WTC11 (cell line): ENCODE measurements at regions not wholly inside any gene's neighbourhood (a gene's known extent, or its start where the extent isn't known, plus 50 kb on each side); places are given as distances from the start of the nearest gene placed in this dataset.

Source experiments
- E2F4 ChIP-seq: sonication (generic); formaldehyde crosslinking; IDR thresholded peaks from 2 replicates; pipeline ENCODE4 v1.8.1; 2022; ENCODE audit warnings: low read depth, mild to moderate bottlenecking, moderate library complexity, missing genetic modification reagents, borderline replicate concordance
- ELF4 ChIP-seq: sonication (generic); formaldehyde crosslinking; IDR thresholded peaks from 2 replicates; pipeline ENCODE4 v1.8.1; 2022; ENCODE audit warnings: low read depth, mild to moderate bottlenecking, moderate library complexity, missing genetic modification reagents
- FOXP4 ChIP-seq: sonication (generic); formaldehyde crosslinking; IDR thresholded peaks from 2 replicates; pipeline ENCODE4 v1.8.0; 2022; ENCODE audit warnings: mild to moderate bottlenecking, missing genetic modification reagents
- HMGXB4 ChIP-seq: sonication (generic); formaldehyde crosslinking; IDR thresholded peaks from 2 replicates; pipeline ENCODE4 v1.8.1; 2023; ENCODE audit warnings: mild to moderate bottlenecking, moderate library complexity, missing genetic modification reagents
- MAX ChIP-seq: sonication (generic); formaldehyde crosslinking; IDR thresholded peaks from 2 replicates; pipeline ENCODE4 v1.8.0; 2022; ENCODE audit warnings: mild to moderate bottlenecking, missing genetic modification reagents
- MXD4 ChIP-seq: fragments of 250-450 bp; sonication (Bioruptor Pico); IDR thresholded peaks from 2 replicates; pipeline ENCODE4 v1.8.0; 2021; ENCODE audit warnings: mild to moderate bottlenecking, moderate library complexity, borderline replicate concordance
- NFYB ChIP-seq: sonication (generic); formaldehyde crosslinking; conservative IDR thresholded peaks from 2 replicates; pipeline ENCODE4 v1.8.0; 2022; ENCODE audit warnings: low read depth, missing genetic modification reagents
- SMAD3 ChIP-seq: sonication (generic); formaldehyde crosslinking; IDR thresholded peaks from 2 replicates; pipeline ENCODE4 v1.8.0; 2022; ENCODE audit warnings: missing genetic modification reagents, mild to moderate bottlenecking, borderline replicate concordance
- TCF7 ChIP-seq: sonication (generic); formaldehyde crosslinking; IDR thresholded peaks from 2 replicates; pipeline ENCODE4 v1.8.0; 2022; ENCODE audit warnings: mild to moderate bottlenecking, low read depth, missing genetic modification reagents, moderate library complexity
- ZNF263 ChIP-seq: sonication (generic); formaldehyde crosslinking; IDR thresholded peaks from 2 replicates; pipeline ENCODE4 v1.8.1; 2022; ENCODE audit warnings: low read depth, mild to moderate bottlenecking, moderate library complexity, missing genetic modification reagents
- TF ChIP-seq, protein P1 (sequence below): fragments of 200-600 bp; IDR thresholded peaks from 2 replicates; pipeline ENCODE4 v1.8.0; 2022; ENCODE audit warnings: antibody characterized with exemption
- TF ChIP-seq, protein P2 (sequence below): sonication (generic); formaldehyde crosslinking; IDR thresholded peaks from 2 replicates; pipeline ENCODE4 v1.8.0; 2023; ENCODE audit warnings: missing genetic modification reagents
- TF ChIP-seq, protein P3 (sequence below): sonication (generic); formaldehyde crosslinking; IDR thresholded peaks from 2 replicates; pipeline ENCODE4 v1.8.1; 2023; ENCODE audit warnings: mild to moderate bottlenecking, missing genetic modification reagents, moderate library complexity
- TF ChIP-seq, protein P4 (sequence below): sonication (generic); formaldehyde crosslinking; IDR thresholded peaks from 2 replicates; pipeline ENCODE4 v1.8.1; 2023; ENCODE audit warnings: mild to moderate bottlenecking, missing genetic modification reagents

- TF ChIP-seq FOXP4 (CRISPR knock-in tag) (no peak), SMAD3 (CRISPR knock-in tag) (no peak), E2F4 (CRISPR knock-in tag) (no peak), MXD4 (no peak), TCF7 (CRISPR knock-in tag) (no peak), NFYB (CRISPR knock-in tag) (no peak), ELF4 (CRISPR knock-in tag) (no peak), HMGXB4 (CRISPR knock-in tag) (no peak), MAX (no peak), ZNF263 (no peak)
- TF ChIP-seq, protein P1, sequence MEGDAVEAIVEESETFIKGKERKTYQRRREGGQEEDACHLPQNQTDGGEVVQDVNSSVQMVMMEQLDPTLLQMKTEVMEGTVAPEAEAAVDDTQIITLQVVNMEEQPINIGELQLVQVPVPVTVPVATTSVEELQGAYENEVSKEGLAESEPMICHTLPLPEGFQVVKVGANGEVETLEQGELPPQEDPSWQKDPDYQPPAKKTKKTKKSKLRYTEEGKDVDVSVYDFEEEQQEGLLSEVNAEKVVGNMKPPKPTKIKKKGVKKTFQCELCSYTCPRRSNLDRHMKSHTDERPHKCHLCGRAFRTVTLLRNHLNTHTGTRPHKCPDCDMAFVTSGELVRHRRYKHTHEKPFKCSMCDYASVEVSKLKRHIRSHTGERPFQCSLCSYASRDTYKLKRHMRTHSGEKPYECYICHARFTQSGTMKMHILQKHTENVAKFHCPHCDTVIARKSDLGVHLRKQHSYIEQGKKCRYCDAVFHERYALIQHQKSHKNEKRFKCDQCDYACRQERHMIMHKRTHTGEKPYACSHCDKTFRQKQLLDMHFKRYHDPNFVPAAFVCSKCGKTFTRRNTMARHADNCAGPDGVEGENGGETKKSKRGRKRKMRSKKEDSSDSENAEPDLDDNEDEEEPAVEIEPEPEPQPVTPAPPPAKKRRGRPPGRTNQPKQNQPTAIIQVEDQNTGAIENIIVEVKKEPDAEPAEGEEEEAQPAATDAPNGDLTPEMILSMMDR, result no peak
- TF ChIP-seq, protein P2, sequence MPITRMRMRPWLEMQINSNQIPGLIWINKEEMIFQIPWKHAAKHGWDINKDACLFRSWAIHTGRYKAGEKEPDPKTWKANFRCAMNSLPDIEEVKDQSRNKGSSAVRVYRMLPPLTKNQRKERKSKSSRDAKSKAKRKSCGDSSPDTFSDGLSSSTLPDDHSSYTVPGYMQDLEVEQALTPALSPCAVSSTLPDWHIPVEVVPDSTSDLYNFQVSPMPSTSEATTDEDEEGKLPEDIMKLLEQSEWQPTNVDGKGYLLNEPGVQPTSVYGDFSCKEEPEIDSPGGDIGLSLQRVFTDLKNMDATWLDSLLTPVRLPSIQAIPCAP (CRISPR knock-in tag), result no peak
- TF ChIP-seq, protein P3, sequence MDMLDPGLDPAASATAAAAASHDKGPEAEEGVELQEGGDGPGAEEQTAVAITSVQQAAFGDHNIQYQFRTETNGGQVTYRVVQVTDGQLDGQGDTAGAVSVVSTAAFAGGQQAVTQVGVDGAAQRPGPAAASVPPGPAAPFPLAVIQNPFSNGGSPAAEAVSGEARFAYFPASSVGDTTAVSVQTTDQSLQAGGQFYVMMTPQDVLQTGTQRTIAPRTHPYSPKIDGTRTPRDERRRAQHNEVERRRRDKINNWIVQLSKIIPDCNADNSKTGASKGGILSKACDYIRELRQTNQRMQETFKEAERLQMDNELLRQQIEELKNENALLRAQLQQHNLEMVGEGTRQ, result no peak
- TF ChIP-seq, protein P4, sequence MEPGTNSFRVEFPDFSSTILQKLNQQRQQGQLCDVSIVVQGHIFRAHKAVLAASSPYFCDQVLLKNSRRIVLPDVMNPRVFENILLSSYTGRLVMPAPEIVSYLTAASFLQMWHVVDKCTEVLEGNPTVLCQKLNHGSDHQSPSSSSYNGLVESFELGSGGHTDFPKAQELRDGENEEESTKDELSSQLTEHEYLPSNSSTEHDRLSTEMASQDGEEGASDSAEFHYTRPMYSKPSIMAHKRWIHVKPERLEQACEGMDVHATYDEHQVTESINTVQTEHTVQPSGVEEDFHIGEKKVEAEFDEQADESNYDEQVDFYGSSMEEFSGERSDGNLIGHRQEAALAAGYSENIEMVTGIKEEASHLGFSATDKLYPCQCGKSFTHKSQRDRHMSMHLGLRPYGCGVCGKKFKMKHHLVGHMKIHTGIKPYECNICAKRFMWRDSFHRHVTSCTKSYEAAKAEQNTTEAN, result no peak
Observed at GRCh38 chr4:151611960-151612359, 148.8 kb downstream of the GATB start.
